ENCODE measurements at regions not wholly inside any gene's neighbourhood (a gene's known extent, or its start where the extent isn't known, plus 50 kb on each side); places are given as distances from the start of the nearest gene placed in this dataset.
"Not testable (repeated sequence)": the region's sequence is repeated elsewhere in the genome, so short reads cannot be mapped to it uniquely, and the experiment has no call there.

GRCh38 chr6:133147470-133148184 lies 93.5 kb upstream of the EYA4 start:
- not testable (repeated sequence) for TF ChIP-seq CTCF (IDR thresholded peaks at IDR 0.05; ENCODE audit: low read depth, low read length); EZH2phosphoT487 (IDR thresholded peaks at IDR 0.05; ENCODE audit: low read depth)
